ENCODE measurements at regions not wholly inside any gene's neighbourhood (a gene's known extent, or its start where the extent isn't known, plus 50 kb on each side); places are given as distances from the start of the nearest gene placed in this dataset.
"Not testable (repeated sequence)": the region's sequence is repeated elsewhere in the genome, so short reads cannot be mapped to it uniquely, and the experiment has no call there.

- TF ChIP-seq, protein P1, sequence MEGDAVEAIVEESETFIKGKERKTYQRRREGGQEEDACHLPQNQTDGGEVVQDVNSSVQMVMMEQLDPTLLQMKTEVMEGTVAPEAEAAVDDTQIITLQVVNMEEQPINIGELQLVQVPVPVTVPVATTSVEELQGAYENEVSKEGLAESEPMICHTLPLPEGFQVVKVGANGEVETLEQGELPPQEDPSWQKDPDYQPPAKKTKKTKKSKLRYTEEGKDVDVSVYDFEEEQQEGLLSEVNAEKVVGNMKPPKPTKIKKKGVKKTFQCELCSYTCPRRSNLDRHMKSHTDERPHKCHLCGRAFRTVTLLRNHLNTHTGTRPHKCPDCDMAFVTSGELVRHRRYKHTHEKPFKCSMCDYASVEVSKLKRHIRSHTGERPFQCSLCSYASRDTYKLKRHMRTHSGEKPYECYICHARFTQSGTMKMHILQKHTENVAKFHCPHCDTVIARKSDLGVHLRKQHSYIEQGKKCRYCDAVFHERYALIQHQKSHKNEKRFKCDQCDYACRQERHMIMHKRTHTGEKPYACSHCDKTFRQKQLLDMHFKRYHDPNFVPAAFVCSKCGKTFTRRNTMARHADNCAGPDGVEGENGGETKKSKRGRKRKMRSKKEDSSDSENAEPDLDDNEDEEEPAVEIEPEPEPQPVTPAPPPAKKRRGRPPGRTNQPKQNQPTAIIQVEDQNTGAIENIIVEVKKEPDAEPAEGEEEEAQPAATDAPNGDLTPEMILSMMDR (IDR thresholded peaks at IDR 0.05): not testable (repeated sequence)
- not testable (repeated sequence) for TF ChIP-seq POLR2A (IDR thresholded peaks at IDR 0.05)
Observed at GRCh38 chr15:96058852-96059103, 271.7 kb upstream of the NR2F2 start.
